HG02588 (cell line): ENCODE measurements at regions not wholly inside any gene's neighbourhood (a gene's known extent, or its start where the extent isn't known, plus 50 kb on each side); places are given as distances from the start of the nearest gene placed in this dataset.

Source experiments
- ATAC-seq: cut with Tn5 transposase; IDR thresholded peaks from one replicate; pipeline ENCODE4 v1.9.1; 2021; ENCODE audit warnings: mild to moderate bottlenecking, moderate library complexity; ENCODE audit not compliant: unreplicated experiment

- no peak for ATAC-seq
These were observed 294.6 kb downstream of the PCNX1 start for GRCh38 chr14:71201840-71202239.

- ATAC-seq = no peak
These were observed 295.6 kb downstream of the PCNX1 start for GRCh38 chr14:71202881-71203280.

GRCh38 chr14:71203306-71203705 is 296.0 kb downstream of the PCNX1 start:
- ATAC-seq = no peak

GRCh38 chr14:71204231-71204630 is 297.0 kb downstream of the PCNX1 start:
- ATAC-seq = no peak

- ATAC-seq = no peak
These were observed 297.5 kb downstream of the PCNX1 start for GRCh38 chr14:71204768-71205167.

- no peak for ATAC-seq
These were observed 298.9 kb downstream of the PCNX1 start for GRCh38 chr14:71206123-71206522.

GRCh38 chr14:71206766-71207371 is 299.6 kb downstream of the PCNX1 start:
- ATAC-seq = no peak

GRCh38 chr14:71208702-71209357 is 301.6 kb downstream of the PCNX1 start:
- ATAC-seq = no peak

- no peak for ATAC-seq
These were observed 302.6 kb downstream of the PCNX1 start for GRCh38 chr14:71209888-71210287.

- ATAC-seq = no peak
These were observed 304.8 kb downstream of the PCNX1 start for GRCh38 chr14:71212093-71212492.

- ATAC-seq = no peak
These were observed 305.4 kb downstream of the PCNX1 start for GRCh38 chr14:71212683-71213107.

- ATAC-seq = no peak
These were observed 307.0 kb downstream of the PCNX1 start for GRCh38 chr14:71214241-71214640.

GRCh38 chr14:71220462-71220861 is 313.2 kb downstream of the PCNX1 start:
- ATAC-seq = no peak

- ATAC-seq = no peak
These were observed 313.9 kb downstream of the PCNX1 start for GRCh38 chr14:71221119-71221518.

- ATAC-seq = no peak
These were observed 317.9 kb downstream of the PCNX1 start for GRCh38 chr14:71225113-71225512.

- no peak for ATAC-seq
These were observed 321.5 kb downstream of the PCNX1 start for GRCh38 chr14:71228711-71229110.

- ATAC-seq = no peak
These were observed 322.6 kb downstream of the PCNX1 start for GRCh38 chr14:71229875-71230274.

GRCh38 chr14:71230897-71231296 is 323.6 kb downstream of the PCNX1 start:
- ATAC-seq = no peak

GRCh38 chr14:71231521-71232393 is 324.5 kb downstream of the PCNX1 start:
- peak; percentile 90 for ATAC-seq

- no peak for ATAC-seq
These were observed 325.2 kb downstream of the PCNX1 start for GRCh38 chr14:71232506-71232905.

GRCh38 chr14:71235875-71236274 is 328.6 kb downstream of the PCNX1 start:
- no peak for ATAC-seq

- no peak for ATAC-seq
These were observed 329.2 kb downstream of the PCNX1 start for GRCh38 chr14:71236487-71236886.
